ENCODE measurements at regions not wholly inside any gene's neighbourhood (a gene's known extent, or its start where the extent isn't known, plus 50 kb on each side); places are given as distances from the start of the nearest gene placed in this dataset.

GRCh38 chr10:44435196-44435595, 50.3 kb upstream of the CXCL12 start:
- no peak for DNase-seq (ENCODE audit: low read depth, low spot score)

GRCh38 chr10:44436240-44436639, 51.3 kb upstream of the CXCL12 start:
- no peak for DNase-seq (ENCODE audit: low read depth, low spot score)

- no peak for DNase-seq (ENCODE audit: low read depth, low spot score)
Observed at GRCh38 chr10:44437840-44438511, 53.1 kb upstream of the CXCL12 start.

- DNase-seq (ENCODE audit: low read depth, low spot score) = no peak
Observed at GRCh38 chr10:44439239-44439957, 54.5 kb upstream of the CXCL12 start.

GRCh38 chr10:44439958-44440244, 55.0 kb upstream of the CXCL12 start:
- no peak for DNase-seq (ENCODE audit: low read depth, low spot score)

GRCh38 chr10:44457259-44457658, 72.4 kb upstream of the CXCL12 start:
- no peak for DNase-seq (ENCODE audit: low read depth, low spot score)

- no peak for DNase-seq (ENCODE audit: low read depth, low spot score)
Observed at GRCh38 chr10:44458671-44459413, 73.9 kb upstream of the CXCL12 start.

- DNase-seq (ENCODE audit: low read depth, low spot score) = no peak
Observed at GRCh38 chr10:44459671-44460070, 74.8 kb upstream of the CXCL12 start.

- no peak for DNase-seq (ENCODE audit: low read depth, low spot score)
Observed at GRCh38 chr10:44460416-44460815, 75.5 kb upstream of the CXCL12 start.

- DNase-seq (ENCODE audit: low read depth, low spot score) = no peak
Observed at GRCh38 chr10:44462338-44462914, 77.5 kb upstream of the CXCL12 start.

- no peak for DNase-seq (ENCODE audit: low read depth, low spot score)
Observed at GRCh38 chr10:44463511-44464121, 78.7 kb upstream of the CXCL12 start.

GRCh38 chr10:44464503-44464902, 79.6 kb upstream of the CXCL12 start:
- no peak for DNase-seq (ENCODE audit: low read depth, low spot score)

GRCh38 chr10:44465401-44466115, 80.7 kb upstream of the CXCL12 start:
- DNase-seq (ENCODE audit: low read depth, low spot score) = no peak

GRCh38 chr10:44466236-44466635, 81.3 kb upstream of the CXCL12 start:
- DNase-seq (ENCODE audit: low read depth, low spot score) = no peak

- DNase-seq (ENCODE audit: low read depth, low spot score) = no peak
Observed at GRCh38 chr10:44467090-44467489, 82.2 kb upstream of the CXCL12 start.

GRCh38 chr10:44467900-44468299, 83.0 kb upstream of the CXCL12 start:
- no peak for DNase-seq (ENCODE audit: low read depth, low spot score)

- no peak for DNase-seq (ENCODE audit: low read depth, low spot score)
Observed at GRCh38 chr10:44468525-44468924, 83.6 kb upstream of the CXCL12 start.

- DNase-seq (ENCODE audit: low read depth, low spot score) = no peak
Observed at GRCh38 chr10:44468965-44469364, 84.1 kb upstream of the CXCL12 start.

GRCh38 chr10:44470784-44471183, 85.9 kb upstream of the CXCL12 start:
- no peak for DNase-seq (ENCODE audit: low read depth, low spot score)

GRCh38 chr10:44471410-44471809, 86.5 kb upstream of the CXCL12 start:
- no peak for DNase-seq (ENCODE audit: low read depth, low spot score)

GRCh38 chr10:44473146-44473545, 88.2 kb upstream of the CXCL12 start:
- DNase-seq (ENCODE audit: low read depth, low spot score) = no peak

Data from activated CD4-positive, CD25-positive, alpha-beta regulatory T cell treated with anti-CD3 and anti-CD28 coated beads, Interleukin-2, amount 50 U/mL, for 16 hours (primary cell).